DMS53 treated with DMSO at 0.1 percent for 48 hours (cell line): ENCODE measurements at regions not wholly inside any gene's neighbourhood (a gene's known extent, or its start where the extent isn't known, plus 50 kb on each side); places are given as distances from the start of the nearest gene placed in this dataset.

Experiments used
- DNase-seq: peaks from one replicate; lab custom pipeline; 2025; ENCODE audit not compliant: unreplicated experiment; lab: John Stamatoyannopoulos, UW

GRCh38 chr2:136195226-136195625 lies 77.3 kb upstream of the CXCR4 start:
- DNase-seq = no peak

GRCh38 chr2:136191041-136191440 lies 73.1 kb upstream of the CXCR4 start:
- DNase-seq = no peak

GRCh38 chr2:136189221-136189782 lies 71.4 kb upstream of the CXCR4 start:
- no peak for DNase-seq

GRCh38 chr2:136188086-136188485 lies 70.1 kb upstream of the CXCR4 start:
- no peak for DNase-seq

- no peak for DNase-seq
Observed at GRCh38 chr2:136185981-136186776, 68.2 kb upstream of the CXCR4 start.

GRCh38 chr2:136183097-136183496 lies 65.1 kb upstream of the CXCR4 start:
- DNase-seq = no peak

- no peak for DNase-seq
Observed at GRCh38 chr2:136182315-136182714, 64.4 kb upstream of the CXCR4 start.

- DNase-seq = no peak
Observed at GRCh38 chr2:136179602-136179975, 61.6 kb upstream of the CXCR4 start.

GRCh38 chr2:136178941-136179601 lies 61.1 kb upstream of the CXCR4 start:
- no peak for DNase-seq

GRCh38 chr2:136175868-136176267 lies 57.9 kb upstream of the CXCR4 start:
- DNase-seq = no peak

GRCh38 chr2:136175466-136175865 lies 57.5 kb upstream of the CXCR4 start:
- no peak for DNase-seq

GRCh38 chr2:136173126-136173525 lies 55.2 kb upstream of the CXCR4 start:
- DNase-seq = no peak

GRCh38 chr2:136171223-136171622 lies 53.3 kb upstream of the CXCR4 start:
- DNase-seq = no peak

GRCh38 chr2:136168720-136169119 lies 50.8 kb upstream of the CXCR4 start:
- no peak for DNase-seq

GRCh38 chr2:136167721-136168475 lies 49.9 kb upstream of the CXCR4 start:
- DNase-seq = no peak
